Testis (tissue), 2 donors: ENCODE measurements at regions not wholly inside any gene's neighbourhood (a gene's known extent, or its start where the extent isn't known, plus 50 kb on each side); places are given as distances from the start of the nearest gene placed in this dataset.

Source experiments
- DNase-seq: peaks from one replicate; pipeline ENCODE4 v3.0.0-alpha.2; 2019
- H3K27ac ChIP-seq, 2 donors: fragments of 200-600 bp; sonication (generic); one replicate each; pipeline ENCODE4 v1.5.1; 2019
- H3K27me3 ChIP-seq: fragments of 200-600 bp; sonication (generic); one replicate; pipeline ENCODE4 v1.5.1; 2019
- H3K36me3 ChIP-seq: fragments of 200-600 bp; sonication (generic); one replicate; pipeline ENCODE4 v1.5.1; 2017; ENCODE audit warnings: low read depth; ENCODE audit errors: missing control alignments
- H3K4me1 ChIP-seq: fragments of 200-600 bp; sonication (generic); one replicate; pipeline ENCODE4 v1.5.1; 2019
- H3K4me3 ChIP-seq, 2 donors: fragments of 200-600 bp; sonication (generic); one replicate each; pipeline ENCODE4 v1.5.1; 2017 to 2019
- H3K9me3 ChIP-seq: fragments of 200-600 bp; sonication (generic); one replicate; pipeline ENCODE4 v1.5.1; 2017
- CTCF ChIP-seq, 3 experiments: fragments of 450-650 bp in 2 of 3; fragments of 200-600 bp in 1 of 3; sonication (generic) in 1 of 3; IDR thresholded peaks; one replicate each; pipeline ENCODE4 v1.5.1; 2016 to 2019; ENCODE audit warnings: antibody characterized with exemption in 3 of 3, mild to moderate bottlenecking in 2 of 3, moderate library complexity in 1 of 3
- POLR2A ChIP-seq: fragments of 450-650 bp; IDR thresholded peaks from one replicate; pipeline ENCODE4 v1.6.1; 2017; ENCODE audit warnings: antibody characterized with exemption, mild to moderate bottlenecking, moderate library complexity
- WGBS, 2 donors: methylation state at CpG; one replicate each; pipeline ENCODE4 v1.1.5; 2018; 5-methylcytosine and 5-hydroxymethylcytosine counted together
- intact Hi-C: fragments of 100-400 bp; cut with DNase I; formaldehyde crosslinking; loops from one replicate; pipeline ENCODE4 v1.15.1; 2023; ENCODE audit warnings: low total_unique reads

- H3K4me1 ChIP-seq = no peaks in the 10 kb centered on the region
- no peak overlapping the region for H3K4me3 ChIP-seq
- DNase-seq = no peak
- H3K36me3 ChIP-seq = no peaks in the 10 kb centered on the region
- no peak overlapping the region for H3K27ac ChIP-seq
- H3K27me3 ChIP-seq = no peaks in the 10 kb centered on the region
- intact Hi-C loops = no loop called here
- H3K9me3 ChIP-seq = no peaks in the 10 kb centered on the region
- WGBS, 2 donors = 90 to 93% methylated on average over 3 of the region's 3 CpGs
- TF ChIP-seq POLR2A (no peak), CTCF (IDR thresholded peaks at IDR 0.05) (no peak)
These were observed 290.0 kb downstream of the OMA1 start for GRCh38 chr1:58256546-58256945.

GRCh38 chr1:58256041-58256440 lies 290.5 kb downstream of the OMA1 start:
- no peaks in the 10 kb centered on the region for H3K27me3 ChIP-seq
- intact Hi-C loops = no loop called here
- TF ChIP-seq CTCF (IDR thresholded peaks at IDR 0.05) (no peak), POLR2A (no peak)
- H3K4me3 ChIP-seq = no peak overlapping the region
- no peaks in the 10 kb centered on the region for H3K9me3 ChIP-seq
- no peak for DNase-seq
- WGBS, 2 donors = 93 to 94% methylated on average over 10 of the region's 10 CpGs
- no peaks in the 10 kb centered on the region for H3K4me1 ChIP-seq
- H3K36me3 ChIP-seq = no peaks in the 10 kb centered on the region
- no peak overlapping the region for H3K27ac ChIP-seq

GRCh38 chr1:58255192-58255591 lies 291.3 kb downstream of the OMA1 start:
- H3K36me3 ChIP-seq = no peaks in the 10 kb centered on the region
- DNase-seq = no peak
- H3K27ac ChIP-seq = no peak overlapping the region
- H3K4me3 ChIP-seq = no peak overlapping the region
- WGBS, 2 donors = 86 to 88% methylated on average over 4 of the region's 4 CpGs
- intact Hi-C loops = no loop called here
- no peak for TF ChIP-seq CTCF (IDR thresholded peaks at IDR 0.05)
- TF ChIP-seq POLR2A = no peak
- no peaks in the 10 kb centered on the region for H3K27me3 ChIP-seq
- peaks cover under 1% of the 10 kb centered on the region for H3K4me1 ChIP-seq
- no peaks in the 10 kb centered on the region for H3K9me3 ChIP-seq

- intact Hi-C loops = no loop called here
- Histone ChIP-seq H3K4me1 (peaks cover 12% of the 10 kb centered on the region), H3K27me3 (no peaks in the 10 kb centered on the region), H3K27ac (no peak overlapping the region), H3K4me3 (no peak overlapping the region), H3K36me3 (no peaks in the 10 kb centered on the region), H3K9me3 (no peaks in the 10 kb centered on the region)
- TF ChIP-seq POLR2A = no peak
- no peak for TF ChIP-seq CTCF (IDR thresholded peaks at IDR 0.05)
- WGBS, 2 donors = 55 to 61% methylated on average over 4 of the region's 4 CpGs
- no peak for DNase-seq
These were observed 295.0 kb downstream of the OMA1 start for GRCh38 chr1:58251430-58252073.

GRCh38 chr1:58250587-58250948 lies 296.0 kb downstream of the OMA1 start:
- 11% methylated on average over 9 of the region's 9 CpGs; no CpG with 5 or more reads in 1 of the 2 donors for WGBS, 2 donors
- intact Hi-C loops = no loop called here
- no peaks in the 10 kb centered on the region for H3K27me3 ChIP-seq
- DNase-seq = no peak
- H3K4me1 ChIP-seq = peaks cover 12% of the 10 kb centered on the region
- H3K27ac ChIP-seq = no peak overlapping the region
- no peaks in the 10 kb centered on the region for H3K36me3 ChIP-seq
- TF ChIP-seq CTCF (IDR thresholded peaks at IDR 0.05) (no peak), POLR2A (no peak)
- peak overlapping the region in 1 of 2 donors; percentile 57 for H3K4me3 ChIP-seq
- H3K9me3 ChIP-seq = no peaks in the 10 kb centered on the region
